ENCODE measurements at regions not wholly inside any gene's neighbourhood (a gene's known extent, or its start where the extent isn't known, plus 50 kb on each side); places are given as distances from the start of the nearest gene placed in this dataset.

DNA sequence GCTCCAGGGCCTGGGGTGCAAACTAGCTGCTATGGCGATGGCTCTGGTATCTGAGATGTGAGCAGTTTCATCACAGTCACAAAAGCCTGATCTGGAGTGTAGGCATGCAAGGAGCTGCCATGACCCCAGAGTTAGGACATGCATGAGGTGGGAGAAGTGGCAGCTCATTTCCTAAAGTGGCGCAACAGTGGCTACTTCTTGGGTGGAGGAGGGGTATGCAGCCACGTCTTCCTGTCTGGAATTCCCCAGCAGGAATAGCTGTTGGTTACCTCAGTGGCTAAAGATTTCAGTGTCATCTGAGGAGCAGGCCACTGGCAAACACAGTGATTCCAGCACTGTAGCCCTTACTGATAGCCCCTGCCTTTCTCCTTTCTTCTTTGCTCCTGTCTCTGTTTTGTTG, 1382.5 kb downstream of the C4orf33 start:
- TF ChIP-seq GATA2 (IDR thresholded peaks at IDR 0.05; ENCODE audit: low read depth, low read length): no peak
- no peak for TF ChIP-seq GATA3 (IDR thresholded peaks at IDR 0.05; ENCODE audit: low read depth, low read length)
